GM21717 (cell line): ENCODE measurements at regions not wholly inside any gene's neighbourhood (a gene's known extent, or its start where the extent isn't known, plus 50 kb on each side); places are given as distances from the start of the nearest gene placed in this dataset.
"Not testable (repeated sequence)": the region's sequence is repeated elsewhere in the genome, so short reads cannot be mapped to it uniquely, and the experiment has no call there.

Experiments
- ATAC-seq: cut with Tn5 transposase; IDR thresholded peaks from one replicate; pipeline ENCODE4 v1.9.1; 2021; ENCODE audit warnings: mild to moderate bottlenecking, moderate library complexity; ENCODE audit not compliant: unreplicated experiment

- no peak for ATAC-seq
Observed at GRCh38 chr2:78778756-78779510, 246.6 kb upstream of the REG3G start.

GRCh38 chr2:78779761-78780160 is 245.7 kb upstream of the REG3G start:
- no peak for ATAC-seq

- ATAC-seq = no peak
Observed at GRCh38 chr2:78780256-78780655, 245.2 kb upstream of the REG3G start.

GRCh38 chr2:78780864-78781583 is 244.5 kb upstream of the REG3G start:
- no peak for ATAC-seq

- no peak for ATAC-seq
Observed at GRCh38 chr2:78782196-78782595, 243.3 kb upstream of the REG3G start.

GRCh38 chr2:78811955-78812610 is 213.4 kb upstream of the REG3G start:
- ATAC-seq = no peak

GRCh38 chr2:78814331-78814986 is 211.0 kb upstream of the REG3G start:
- ATAC-seq = no peak

- ATAC-seq = no peak
Observed at GRCh38 chr2:78817430-78817829, 208.1 kb upstream of the REG3G start.

- ATAC-seq = no peak
Observed at GRCh38 chr2:78832481-78832880, 193.0 kb upstream of the REG3G start.

GRCh38 chr2:78839259-78839658 is 186.2 kb upstream of the REG3G start:
- ATAC-seq = no peak

GRCh38 chr2:78840311-78840710 is 185.2 kb upstream of the REG3G start:
- ATAC-seq = not testable (repeated sequence)

- no peak for ATAC-seq
Observed at GRCh38 chr2:78845664-78846185, 179.8 kb upstream of the REG3G start.

GRCh38 chr2:78861546-78861945 is 164.0 kb upstream of the REG3G start:
- ATAC-seq = no peak

GRCh38 chr2:78864205-78864604 is 161.3 kb upstream of the REG3G start:
- ATAC-seq = no peak

GRCh38 chr2:78865667-78866066 is 159.8 kb upstream of the REG3G start:
- no peak for ATAC-seq

GRCh38 chr2:78870343-78870967 is 155.0 kb upstream of the REG3G start:
- ATAC-seq = no peak

- ATAC-seq = no peak
Observed at GRCh38 chr2:78873526-78873925, 152.0 kb upstream of the REG3G start.

- ATAC-seq = no peak
Observed at GRCh38 chr2:78876316-78876688, 149.2 kb upstream of the REG3G start.

- no peak for ATAC-seq
Observed at GRCh38 chr2:78887446-78887845, 138.1 kb upstream of the REG3G start.

- no peak for ATAC-seq
Observed at GRCh38 chr2:78890935-78891334, 134.6 kb upstream of the REG3G start.

GRCh38 chr2:78892295-78892694 is 133.2 kb upstream of the REG3G start:
- ATAC-seq = no peak
